Body of pancreas (tissue), 4 donors: ENCODE measurements at regions not wholly inside any gene's neighbourhood (a gene's known extent, or its start where the extent isn't known, plus 50 kb on each side); places are given as distances from the start of the nearest gene placed in this dataset.

Experiments
- POLR2A ChIP-seq, 3 donors: fragments of 450-650 bp; IDR thresholded peaks; one replicate each; pipeline ENCODE4 v1.6.1; 2016; ENCODE audit warnings: antibody characterized with exemption in 3 of 3, mild to moderate bottlenecking in 2 of 3
- TF ChIP-seq, protein P1 (sequence below), 7 experiments: fragments of 450-650 bp in 4 of 7; fragments of 200-600 bp in 3 of 7; sonication (generic) in 3 of 7; IDR thresholded peaks; one replicate each; pipeline ENCODE4 v1.5.1; 2016 to 2019; ENCODE audit warnings: antibody characterized with exemption in 7 of 7

DNA sequence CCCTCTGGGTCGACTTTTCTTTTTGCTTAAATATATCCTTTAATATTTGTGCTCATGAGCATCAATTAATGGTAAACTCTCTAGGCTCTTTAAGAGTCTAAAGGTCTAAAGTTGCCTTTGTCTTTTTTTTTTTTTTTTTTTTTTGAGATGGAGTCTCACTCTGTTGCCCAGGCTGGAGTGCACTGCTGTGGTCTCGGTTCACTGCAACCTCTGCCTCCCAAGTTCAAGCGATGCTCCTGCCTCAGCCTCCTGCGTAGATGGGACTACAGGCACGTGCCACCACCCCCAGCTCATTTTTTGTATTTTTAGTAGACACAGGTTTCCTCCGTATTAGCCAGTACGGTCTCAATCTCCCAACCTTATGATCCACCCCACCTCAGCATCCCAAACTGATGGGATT lies 122.0 kb upstream of the TMEM170B start:
- TF ChIP-seq POLR2A (IDR thresholded peaks at IDR 0.05) = no peak
- TF ChIP-seq, protein P1, sequence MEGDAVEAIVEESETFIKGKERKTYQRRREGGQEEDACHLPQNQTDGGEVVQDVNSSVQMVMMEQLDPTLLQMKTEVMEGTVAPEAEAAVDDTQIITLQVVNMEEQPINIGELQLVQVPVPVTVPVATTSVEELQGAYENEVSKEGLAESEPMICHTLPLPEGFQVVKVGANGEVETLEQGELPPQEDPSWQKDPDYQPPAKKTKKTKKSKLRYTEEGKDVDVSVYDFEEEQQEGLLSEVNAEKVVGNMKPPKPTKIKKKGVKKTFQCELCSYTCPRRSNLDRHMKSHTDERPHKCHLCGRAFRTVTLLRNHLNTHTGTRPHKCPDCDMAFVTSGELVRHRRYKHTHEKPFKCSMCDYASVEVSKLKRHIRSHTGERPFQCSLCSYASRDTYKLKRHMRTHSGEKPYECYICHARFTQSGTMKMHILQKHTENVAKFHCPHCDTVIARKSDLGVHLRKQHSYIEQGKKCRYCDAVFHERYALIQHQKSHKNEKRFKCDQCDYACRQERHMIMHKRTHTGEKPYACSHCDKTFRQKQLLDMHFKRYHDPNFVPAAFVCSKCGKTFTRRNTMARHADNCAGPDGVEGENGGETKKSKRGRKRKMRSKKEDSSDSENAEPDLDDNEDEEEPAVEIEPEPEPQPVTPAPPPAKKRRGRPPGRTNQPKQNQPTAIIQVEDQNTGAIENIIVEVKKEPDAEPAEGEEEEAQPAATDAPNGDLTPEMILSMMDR (IDR thresholded peaks at IDR 0.05) = no peak
